ENCODE measurements at regions not wholly inside any gene's neighbourhood (a gene's known extent, or its start where the extent isn't known, plus 50 kb on each side); places are given as distances from the start of the nearest gene placed in this dataset.

- TF ChIP-seq GATA2 (IDR thresholded peaks at IDR 0.05; ENCODE audit: low read depth, low read length) (no peak), GATA3 (IDR thresholded peaks at IDR 0.05; ENCODE audit: low read depth, low read length) (no peak)
Measured at GRCh38 chr6:86706449-86706848, 230.9 kb upstream of the HTR1E start.

Measured in SH-SY5Y (cell line).